Endothelial cell of umbilical vein (primary cell): ENCODE measurements at regions not wholly inside any gene's neighbourhood (a gene's known extent, or its start where the extent isn't known, plus 50 kb on each side); places are given as distances from the start of the nearest gene placed in this dataset.

Experiments used
- BruUV-seq: library from RNA; stranded (reverse); fragments of 400-500 nt; replicated peaks from 2 replicates; lab custom pipeline; 2021; lab: Mats Ljungman, UMichigan
- CTCF ChIA-PET: fragments of 300-600, 350-600 bp; sonication (Branson Sonifier 250); formaldehyde crosslinking; loops from one replicate; lab custom pipeline; 2021; ENCODE audit warnings: antibody characterized with exemption, inconsistent platforms; lab: Charles Lee
- POLR2A ChIA-PET: fragments of 300-600, 350-600 bp; sonication (Branson Sonifier 250); formaldehyde crosslinking; loops from one replicate; lab custom pipeline; 2021; ENCODE audit warnings: antibody characterized with exemption, inconsistent platforms; lab: Charles Lee
- DNase-seq: peaks from one replicate; pipeline ENCODE4 v3.0.0-alpha.2; 2011; ENCODE audit warnings: low read depth, low spot score
- FAIRE-seq: peaks from 2 replicates; lab custom pipeline; 2011; peaks lifted over from hg19 to GRCh38; lab: Jason Lieb, UNC
- H2AFZ ChIP-seq: 2 replicates; pipeline ENCODE4 v1.6.0; 2012; ENCODE audit warnings: low read depth, low read length, control low read depth, inconsistent platforms
- H3K27ac ChIP-seq: 2 replicates; pipeline ENCODE4 v1.5.1; 2011; ENCODE audit warnings: low read depth, mild to moderate bottlenecking, control low read depth, low read length, moderate library complexity; ENCODE audit not compliant: insufficient read depth
- H3K27me3 ChIP-seq, 2 experiments: 2 replicates each; pipeline versions ENCODE4 v1.6.0 to v1.6.1; 2011; ENCODE audit warnings: low read length in 2 of 2, mixed read lengths in 1 of 2; ENCODE audit not compliant: control insufficient read depth in 2 of 2, insufficient read depth in 2 of 2
- H3K36me3 ChIP-seq, 2 experiments: 2 replicates in 1 of 2; 3 replicates in 1 of 2; pipeline ENCODE4 v1.5.1; 2011; ENCODE audit warnings: low read length in 2 of 2, mild to moderate bottlenecking in 1 of 2, moderate library complexity in 1 of 2; ENCODE audit not compliant: control insufficient read depth in 2 of 2, insufficient read depth in 2 of 2; ENCODE audit errors: extremely low read depth in 1 of 2
- H3K4me1 ChIP-seq: 3 replicates; pipeline ENCODE4 v1.5.1; 2011; ENCODE audit warnings: mild to moderate bottlenecking, low read length; ENCODE audit not compliant: control insufficient read depth, insufficient read depth; ENCODE audit errors: extremely low read depth
- H3K4me2 ChIP-seq: 2 replicates; pipeline ENCODE4 v1.6.1; 2011; ENCODE audit warnings: low read length, control low read depth, mixed read lengths; ENCODE audit not compliant: insufficient read depth
- H3K4me3 ChIP-seq, 3 experiments: fragments of 200-600 bp in 1 of 3; sonication (generic), shearing (Covaris generic) in 1 of 3; replicated peaks in 1 of 3; 2 replicates each; pipeline ENCODE4 v1.5.1; 2011 to 2016; ENCODE audit warnings: control low read depth in 3 of 3, low read length in 3 of 3, mild to moderate bottlenecking in 2 of 3, inconsistent platforms in 1 of 3, low read depth in 1 of 3, moderate library complexity in 1 of 3; ENCODE audit not compliant: insufficient read depth in 1 of 3
- H3K79me2 ChIP-seq: 2 replicates; pipeline ENCODE4 v1.6.0; 2012; ENCODE audit warnings: low read length, inconsistent platforms; ENCODE audit not compliant: control insufficient read depth, insufficient read depth
- H3K9ac ChIP-seq: replicated peaks from 2 replicates; pipeline ENCODE3; 2011; ENCODE audit warnings: low read length, control low read depth; ENCODE audit not compliant: insufficient read depth; ENCODE audit errors: extremely low read depth
- H3K9me1 ChIP-seq: replicated peaks from 3 replicates; pipeline ENCODE4 v1.6.0; 2011; ENCODE audit warnings: mild to moderate bottlenecking, low read length; ENCODE audit not compliant: control insufficient read depth, insufficient read depth; ENCODE audit errors: extremely low read depth
- H3K9me3 ChIP-seq: replicated peaks from 2 replicates; pipeline ENCODE4 v1.5.1; 2012; ENCODE audit warnings: low read length, inconsistent platforms; ENCODE audit not compliant: control insufficient read depth, insufficient read depth
- H4K20me1 ChIP-seq: replicated peaks from 2 replicates; pipeline ENCODE3; 2011; ENCODE audit warnings: mild to moderate bottlenecking, low read length; ENCODE audit not compliant: control insufficient read depth, insufficient read depth; ENCODE audit errors: extremely low read depth
- EZH2 ChIP-seq: IDR thresholded peaks from 2 replicates; pipeline ENCODE4 v1.6.1; 2012; ENCODE audit warnings: borderline replicate concordance, low read depth, mild to moderate bottlenecking, moderate library complexity, low read length, inconsistent platforms; ENCODE audit not compliant: severe bottlenecking
- FOS ChIP-seq: IDR thresholded peaks from 2 replicates; pipeline ENCODE4 v1.6.1; 2011; ENCODE audit warnings: mild to moderate bottlenecking, low read length, moderate library complexity, borderline replicate concordance; ENCODE audit not compliant: insufficient read depth
- GATA2 ChIP-seq: IDR thresholded peaks from 2 replicates; pipeline ENCODE4 v1.7.0; 2011; ENCODE audit warnings: low read depth, mild to moderate bottlenecking, moderate library complexity, mixed read lengths, low read length; ENCODE audit not compliant: insufficient read length, insufficient read depth
- JUN ChIP-seq: IDR thresholded peaks from 2 replicates; pipeline ENCODE4 v1.6.1; 2011; ENCODE audit warnings: borderline replicate concordance, low read depth; ENCODE audit not compliant: insufficient read length, insufficient read depth
- MYC ChIP-seq: IDR thresholded peaks from one replicate; pipeline ENCODE4 v1.6.1; 2011; ENCODE audit warnings: mild to moderate bottlenecking, low read depth, low read length
- POLR2A ChIP-seq: IDR thresholded peaks from 2 replicates; pipeline ENCODE4 v1.6.1; 2012; ENCODE audit warnings: low read depth, mild to moderate bottlenecking, control low read depth, low read length
- POLR2AphosphoS5 ChIP-seq: IDR thresholded peaks from 2 replicates; pipeline ENCODE4 v1.6.1; 2012; ENCODE audit warnings: low read depth, mild to moderate bottlenecking, control low read depth, low read length, moderate library complexity; ENCODE audit not compliant: insufficient read depth
- dilution Hi-C: fragments of 300-500 bp; cut with MboI; formaldehyde crosslinking; loops from one replicate; pipeline ENCODE4 v1.15.0; 2019; ENCODE audit warnings: low sequenced_read_pairs; ENCODE audit not compliant: extremely low pct_ligation_motif_present
- intact Hi-C: fragments of 100-400 bp; cut with micrococcal nuclease; formaldehyde crosslinking; loops from one replicate; pipeline ENCODE4 v1.10.0; 2022
- TF ChIP-seq, protein P1 (sequence below): IDR thresholded peaks from 2 replicates; pipeline ENCODE4 v1.6.1; 2011; ENCODE audit not compliant: insufficient read depth, insufficient read length
- TF ChIP-seq, protein P2 (sequence below), 2 donors: IDR thresholded peaks; 1 replicate in 1 of 2; 2 replicates in 1 of 2; pipeline ENCODE4 v1.5.1; 2011; ENCODE audit warnings: low read length in 2 of 2, mild to moderate bottlenecking in 2 of 2, moderate library complexity in 2 of 2, control low read depth in 1 of 2, inconsistent platforms in 1 of 2, low read depth in 1 of 2; ENCODE audit not compliant: insufficient read depth in 1 of 2; ENCODE audit errors: extremely low read depth in 1 of 2

DNA sequence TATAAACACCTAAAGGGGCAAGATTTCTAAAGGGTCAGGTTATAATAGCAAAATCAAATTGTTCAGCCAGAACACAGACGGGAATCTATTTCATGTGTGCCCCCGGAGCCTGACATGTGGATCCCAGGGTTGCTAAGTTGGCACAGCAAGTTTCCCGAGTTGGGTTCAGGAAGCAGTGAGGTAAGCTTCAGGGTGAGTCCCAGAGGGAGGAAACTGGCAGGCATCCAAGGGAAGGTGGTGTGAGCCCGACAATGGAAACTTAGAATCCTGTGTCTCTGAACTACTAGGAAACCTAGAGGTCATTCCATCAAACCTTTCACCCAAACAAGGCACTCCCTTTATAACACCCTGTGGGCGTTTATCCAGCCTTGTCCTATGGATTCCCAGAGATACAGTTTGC lies 98.4 kb downstream of the ADRB2 start:
- Histone ChIP-seq H3K9ac (no peak overlapping the region), H3K4me1 (peaks cover 25% of the 10 kb centered on the region), H3K79me2 (no peaks in the 10 kb centered on the region), H3K4me3 (no peak overlapping the region), H3K4me2 (peak overlapping the region; percentile 9), H3K36me3 (no peaks in the 10 kb centered on the region), H3K27me3 (no peaks in the 10 kb centered on the region), H3K27ac (peak overlapping the region; percentile 41), H3K9me1 (no peaks in the 10 kb centered on the region), H2AFZ (no peak overlapping the region), H4K20me1 (no peaks in the 10 kb centered on the region), H3K9me3 (no peaks in the 10 kb centered on the region)
- DNase-seq, result peak; percentile 82
- ChIA-PET CTCF (interaction anchor here (0.9 to 1.5 kb wide), 9 partner anchors 9 to 190 kb away, joined by 3 to 13 read pairs (median 5); no protein-coding TSS in a partner anchor), POLR2A (no interaction called here)
- dilution Hi-C loops (no loop called here), intact Hi-C loops (no loop called here)
- no TSS peak for BruUV-seq
- TF ChIP-seq JUN (peak; percentile 46), POLR2A (no peak)
- TF ChIP-seq, protein P1, sequence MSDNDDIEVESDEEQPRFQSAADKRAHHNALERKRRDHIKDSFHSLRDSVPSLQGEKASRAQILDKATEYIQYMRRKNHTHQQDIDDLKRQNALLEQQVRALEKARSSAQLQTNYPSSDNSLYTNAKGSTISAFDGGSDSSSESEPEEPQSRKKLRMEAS, result no peak
- peak; percentile 93 for FAIRE-seq

DNA sequence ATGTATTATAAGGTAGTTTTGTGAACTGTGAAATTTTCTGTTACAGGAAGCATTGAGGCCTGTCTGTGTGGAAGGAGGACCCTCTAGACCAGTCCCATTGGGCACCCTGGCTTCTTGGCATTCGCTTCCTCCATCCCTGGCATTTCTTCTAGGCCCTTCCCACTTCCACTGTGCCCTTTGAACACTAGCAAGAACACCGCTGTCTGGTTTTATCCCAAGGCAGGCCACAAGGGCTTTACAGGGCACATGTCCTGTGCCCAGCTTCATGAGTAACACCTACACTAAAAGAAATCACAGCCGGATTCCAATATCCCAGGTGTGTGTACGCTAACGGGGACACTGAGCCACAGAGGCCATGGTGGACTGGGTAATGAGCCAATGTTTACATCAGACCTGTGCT lies 99.8 kb downstream of the ADRB2 start:
- intact Hi-C loops, result no loop called here
- dilution Hi-C loops, result no loop called here
- Histone ChIP-seq H2AFZ (no peak overlapping the region), H3K9me3 (no peaks in the 10 kb centered on the region), H3K4me1 (peaks cover 34% of the 10 kb centered on the region), H3K4me2 (no peak overlapping the region), H3K4me3 (no peak overlapping the region), H3K36me3 (no peaks in the 10 kb centered on the region), H3K27ac (no peak overlapping the region), H3K9me1 (no peaks in the 10 kb centered on the region), H3K9ac (no peak overlapping the region), H3K27me3 (no peaks in the 10 kb centered on the region), H4K20me1 (no peaks in the 10 kb centered on the region), H3K79me2 (no peaks in the 10 kb centered on the region)
- ChIA-PET CTCF (interaction anchor here (2.0 kb wide), 1 partner anchor 32 kb away, joined by 5 read pairs; no protein-coding TSS in a partner anchor), POLR2A (no interaction called here)
- no TSS peak for BruUV-seq
- DNase-seq, result no peak
- TF ChIP-seq FOS (no peak), POLR2A (no peak), GATA2 (no peak), MYC (no peak), JUN (no peak), POLR2AphosphoS5 (no peak), EZH2 (no peak)
- TF ChIP-seq, protein P1, result no peak
- TF ChIP-seq, protein P2, sequence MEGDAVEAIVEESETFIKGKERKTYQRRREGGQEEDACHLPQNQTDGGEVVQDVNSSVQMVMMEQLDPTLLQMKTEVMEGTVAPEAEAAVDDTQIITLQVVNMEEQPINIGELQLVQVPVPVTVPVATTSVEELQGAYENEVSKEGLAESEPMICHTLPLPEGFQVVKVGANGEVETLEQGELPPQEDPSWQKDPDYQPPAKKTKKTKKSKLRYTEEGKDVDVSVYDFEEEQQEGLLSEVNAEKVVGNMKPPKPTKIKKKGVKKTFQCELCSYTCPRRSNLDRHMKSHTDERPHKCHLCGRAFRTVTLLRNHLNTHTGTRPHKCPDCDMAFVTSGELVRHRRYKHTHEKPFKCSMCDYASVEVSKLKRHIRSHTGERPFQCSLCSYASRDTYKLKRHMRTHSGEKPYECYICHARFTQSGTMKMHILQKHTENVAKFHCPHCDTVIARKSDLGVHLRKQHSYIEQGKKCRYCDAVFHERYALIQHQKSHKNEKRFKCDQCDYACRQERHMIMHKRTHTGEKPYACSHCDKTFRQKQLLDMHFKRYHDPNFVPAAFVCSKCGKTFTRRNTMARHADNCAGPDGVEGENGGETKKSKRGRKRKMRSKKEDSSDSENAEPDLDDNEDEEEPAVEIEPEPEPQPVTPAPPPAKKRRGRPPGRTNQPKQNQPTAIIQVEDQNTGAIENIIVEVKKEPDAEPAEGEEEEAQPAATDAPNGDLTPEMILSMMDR (IDR thresholded peaks at IDR 0.05; ENCODE audit: extremely low read depth in 1 of 2, insufficient read depth in 1 of 2, low read depth in 1 of 2, low read length in 2 of 2), result no peak
- no peak for FAIRE-seq
